ENCODE measurements at regions not wholly inside any gene's neighbourhood (a gene's known extent, or its start where the extent isn't known, plus 50 kb on each side); places are given as distances from the start of the nearest gene placed in this dataset.
"Not testable (repeated sequence)": the region's sequence is repeated elsewhere in the genome, so short reads cannot be mapped to it uniquely, and the experiment has no call there.

- H3K27me3 ChIP-seq (ENCODE audit: control insufficient read depth, insufficient read depth, low read length), result no peaks in the 10 kb centered on the region
- TF ChIP-seq EZH2 (IDR thresholded peaks at IDR 0.05; ENCODE audit: low read length, missing control alignments) (no peak), CTCF (conservative IDR thresholded peaks at IDR 0.05 in 1 of 2, IDR thresholded peaks at IDR 0.05 in 1 of 2; ENCODE audit: low read depth in 1 of 2, low read length in 2 of 2) (no peak)
- no peak overlapping the region for H3K4me2 ChIP-seq (ENCODE audit: extremely low read depth, insufficient read depth, low read length)
- DNase-seq (ENCODE audit: low read depth in 2 of 2), result no peak
- peaks cover 3% of the 10 kb centered on the region for H3K36me3 ChIP-seq (ENCODE audit: control insufficient read depth, insufficient read depth, low read length)
- H3K4me3 ChIP-seq (replicated peaks in 1 of 4; ENCODE audit: control extremely low read depth in 1 of 4, insufficient read depth in 1 of 4, low read depth in 3 of 4, low read length in 4 of 4), result no peak overlapping the region
- H3K4me1 ChIP-seq (ENCODE audit: control insufficient read depth, extremely low read depth, insufficient read depth, low read length), result no peaks in the 10 kb centered on the region
- H3K9ac ChIP-seq (ENCODE audit: insufficient read depth, low read length), result no peak overlapping the region
- no peaks in the 10 kb centered on the region for H3K79me2 ChIP-seq (ENCODE audit: control insufficient read depth, insufficient read depth, low read length)
- no peak overlapping the region for H3K27ac ChIP-seq (ENCODE audit: insufficient read depth, low read length)
- H4K20me1 ChIP-seq (ENCODE audit: control insufficient read depth, extremely low read depth, insufficient read depth, low read length), result no peaks in the 10 kb centered on the region
- H2AFZ ChIP-seq (ENCODE audit: low read length), result no peak overlapping the region
- H3K9me3 ChIP-seq (ENCODE audit: control insufficient read depth, insufficient read depth, low read depth, low read length), result no peaks in the 10 kb centered on the region
These were observed 72.0 kb downstream of the VPREB1 start for GRCh38 chr22:22316589-22316988.

GRCh38 chr22:22318723-22319465, 74.3 kb downstream of the VPREB1 start:
- Histone ChIP-seq H3K9ac (ENCODE audit: insufficient read depth, low read length) (no peak overlapping the region), H2AFZ (ENCODE audit: low read length) (no peak overlapping the region), H4K20me1 (ENCODE audit: control insufficient read depth, extremely low read depth, insufficient read depth, low read length) (no peaks in the 10 kb centered on the region), H3K4me3 (replicated peaks in 1 of 4; ENCODE audit: control extremely low read depth in 1 of 4, insufficient read depth in 1 of 4, low read depth in 3 of 4, low read length in 4 of 4) (no peak overlapping the region), H3K9me3 (ENCODE audit: control insufficient read depth, insufficient read depth, low read depth, low read length) (no peaks in the 10 kb centered on the region), H3K27ac (ENCODE audit: insufficient read depth, low read length) (no peak overlapping the region), H3K4me2 (ENCODE audit: extremely low read depth, insufficient read depth, low read length) (no peak overlapping the region), H3K4me1 (ENCODE audit: control insufficient read depth, extremely low read depth, insufficient read depth, low read length) (no peaks in the 10 kb centered on the region), H3K36me3 (ENCODE audit: control insufficient read depth, insufficient read depth, low read length) (peaks cover 3% of the 10 kb centered on the region), H3K79me2 (ENCODE audit: control insufficient read depth, insufficient read depth, low read length) (no peaks in the 10 kb centered on the region), H3K27me3 (ENCODE audit: control insufficient read depth, insufficient read depth, low read length) (no peaks in the 10 kb centered on the region)
- DNase-seq (ENCODE audit: low read depth in 2 of 2), result no peak
- TF ChIP-seq CTCF (conservative IDR thresholded peaks at IDR 0.05 in 1 of 2, IDR thresholded peaks at IDR 0.05 in 1 of 2; ENCODE audit: low read depth in 1 of 2, low read length in 2 of 2) (no peak), EZH2 (IDR thresholded peaks at IDR 0.05; ENCODE audit: low read length, missing control alignments) (no peak)

GRCh38 chr22:22321743-22322611, 77.4 kb downstream of the VPREB1 start:
- H3K27me3 ChIP-seq (ENCODE audit: control insufficient read depth, insufficient read depth, low read length); H2AFZ ChIP-seq (ENCODE audit: low read length); H3K4me2 ChIP-seq (ENCODE audit: extremely low read depth, insufficient read depth, low read length); H3K79me2 ChIP-seq (ENCODE audit: control insufficient read depth, insufficient read depth, low read length); H3K4me1 ChIP-seq (ENCODE audit: control insufficient read depth, extremely low read depth, insufficient read depth, low read length); H3K9me3 ChIP-seq (ENCODE audit: control insufficient read depth, insufficient read depth, low read depth, low read length); H3K4me3 ChIP-seq (replicated peaks in 1 of 4; ENCODE audit: control extremely low read depth in 1 of 4, insufficient read depth in 1 of 4, low read depth in 3 of 4, low read length in 4 of 4); H3K27ac ChIP-seq (ENCODE audit: insufficient read depth, low read length); H3K36me3 ChIP-seq (ENCODE audit: control insufficient read depth, insufficient read depth, low read length); H3K9ac ChIP-seq (ENCODE audit: insufficient read depth, low read length); H4K20me1 ChIP-seq (ENCODE audit: control insufficient read depth, extremely low read depth, insufficient read depth, low read length): not testable (repeated sequence)
- peak; percentile 69 to 87 for TF ChIP-seq CTCF (conservative IDR thresholded peaks at IDR 0.05 in 1 of 2, IDR thresholded peaks at IDR 0.05 in 1 of 2; ENCODE audit: low read depth in 1 of 2, low read length in 2 of 2)
- peak; percentile 25 to 56 for DNase-seq (ENCODE audit: low read depth in 2 of 2)

Measured in fibroblast of lung (primary cell).